B cell (primary cell): ENCODE measurements at regions not wholly inside any gene's neighbourhood (a gene's known extent, or its start where the extent isn't known, plus 50 kb on each side); places are given as distances from the start of the nearest gene placed in this dataset.

Source experiments
- ATAC-seq: fragments of 200-7000 bp; cut with Tn5 transposase; one replicate; pipeline ENCODE4 v1.10.0; 2021; ENCODE audit warnings: low read depth, mild to moderate bottlenecking, moderate number of reproducible peaks, moderate library complexity
- CTCF ChIA-PET: fragments of 350-600 bp; sonication (Branson Sonifier 250); formaldehyde crosslinking; loops from one replicate; lab custom pipeline; 2021; ENCODE audit warnings: antibody characterized with exemption, inconsistent platforms; lab: Charles Lee
- POLR2A ChIA-PET: fragments of 350-600 bp; sonication (Branson Sonifier 250); formaldehyde crosslinking; loops from one replicate; lab custom pipeline; 2021; ENCODE audit warnings: antibody characterized with exemption; lab: Charles Lee
- DNase-seq: peaks from one replicate; pipeline ENCODE4 v3.0.0; 2013
- H2AFZ ChIP-seq: 2 replicates; pipeline ENCODE4 v1.6.1; 2012; ENCODE audit warnings: mild to moderate bottlenecking, low read depth, low read length; ENCODE audit not compliant: insufficient read depth, poor library complexity, severe bottlenecking
- H3K27ac ChIP-seq, 2 donors: 1 replicate in 1 of 2; 2 replicates in 1 of 2; pipeline ENCODE4 v1.5.1; 2012 to 2013; ENCODE audit warnings: low read length in 2 of 2, mild to moderate bottlenecking in 2 of 2, moderate library complexity in 1 of 2
- H3K27me3 ChIP-seq, 4 experiments: fragments of 200-600 bp in 1 of 4; sonication (generic) in 1 of 4; replicated peaks in 1 of 4; 1 replicate in 2 of 4; 2 replicates in 2 of 4; pipeline versions ENCODE4 v1.6.1 to v1.7.0; 2013 to 2016; ENCODE audit warnings: low read length in 3 of 4, mild to moderate bottlenecking in 2 of 4, mixed read lengths in 1 of 4, moderate library complexity in 1 of 4; ENCODE audit not compliant: insufficient read depth in 4 of 4, control insufficient read depth in 3 of 4; ENCODE audit errors: control extremely low read depth in 1 of 4
- H3K36me3 ChIP-seq, 2 experiments: replicated peaks in 1 of 2; 1 replicate in 1 of 2; 2 replicates in 1 of 2; pipeline versions ENCODE4 v1.6.1 to v1.7.1; 2013; ENCODE audit warnings: low read length in 1 of 2; ENCODE audit not compliant: insufficient read depth in 2 of 2, control insufficient read depth in 1 of 2; ENCODE audit errors: control extremely low read depth in 1 of 2, extremely low read depth in 1 of 2
- H3K4me1 ChIP-seq, 2 donors: fragments of 200-600 bp in 1 of 2; sonication (generic) in 1 of 2; 1 replicate in 1 of 2; 2 replicates in 1 of 2; pipeline versions ENCODE4 v1.5.1 to v1.6.1; 2013 to 2017; ENCODE audit warnings: low read length in 2 of 2; ENCODE audit not compliant: control insufficient read depth in 2 of 2, insufficient read depth in 2 of 2
- H3K4me2 ChIP-seq: replicated peaks from 2 replicates; pipeline ENCODE3; 2012; ENCODE audit warnings: mild to moderate bottlenecking, low read depth, low read length; ENCODE audit not compliant: poor library complexity, severe bottlenecking
- H3K4me3 ChIP-seq, 5 experiments: fragments of 200-600 bp in 1 of 5; sonication (generic) in 1 of 5; 1 replicate in 3 of 5; 2 replicates in 2 of 5; pipeline versions ENCODE4 v1.5.1 to v1.7.0; 2011 to 2016; ENCODE audit warnings: low read length in 4 of 5, mild to moderate bottlenecking in 4 of 5, low read depth in 2 of 5, control low read depth in 1 of 5, moderate library complexity in 1 of 5; ENCODE audit not compliant: insufficient read depth in 1 of 5; ENCODE audit errors: control extremely low read depth in 1 of 5, extremely low read depth in 1 of 5
- H3K79me2 ChIP-seq: fragments of 200-600 bp; sonication (generic); one replicate; pipeline ENCODE4 v1.6.0; 2016; ENCODE audit warnings: low read length; ENCODE audit not compliant: control insufficient read depth, insufficient read depth
- H3K9ac ChIP-seq: fragments of 200-600 bp; sonication (generic); 2 replicates; pipeline ENCODE4 v1.6.1; 2017; ENCODE audit warnings: mild to moderate bottlenecking, low read length, moderate library complexity
- H3K9me3 ChIP-seq, 3 donors: one replicate each; pipeline versions ENCODE4 v1.6.1 to v1.7.1; 2013; ENCODE audit warnings: low read length in 2 of 3; ENCODE audit not compliant: control insufficient read depth in 2 of 3, insufficient read depth in 1 of 3; ENCODE audit errors: control extremely low read depth in 1 of 3
- H4K20me1 ChIP-seq: 2 replicates; pipeline ENCODE4 v1.6.0; 2012; ENCODE audit warnings: mild to moderate bottlenecking, low read length; ENCODE audit not compliant: insufficient read depth, control insufficient read depth, poor library complexity, severe bottlenecking
- H3K27ac Mint-ChIP-seq: one replicate; pipeline ENCODE4 v1.8.0; 2021; ENCODE audit warnings: mixed read lengths
- H3K27me3 Mint-ChIP-seq: one replicate; pipeline ENCODE4 v1.8.0; 2021; ENCODE audit warnings: mixed read lengths
- H3K4me1 Mint-ChIP-seq: one replicate; pipeline ENCODE4 v1.8.0; 2021; ENCODE audit warnings: mixed read lengths
- H3K4me3 Mint-ChIP-seq: one replicate; pipeline ENCODE4 v1.8.0; 2021; ENCODE audit warnings: mixed read lengths
- H3K9me3 Mint-ChIP-seq: one replicate; pipeline ENCODE4 v1.8.0; 2022; ENCODE audit warnings: mixed read lengths; ENCODE audit not compliant: insufficient read depth
- CTCF ChIP-seq: fragments of 200-600 bp; IDR thresholded peaks from one replicate; pipeline ENCODE4 v1.8.0; 2022; ENCODE audit warnings: antibody characterized with exemption, mild to moderate bottlenecking
- EZH2 ChIP-seq: IDR thresholded peaks from 2 replicates; pipeline ENCODE4 v1.6.1; 2012; ENCODE audit warnings: borderline replicate concordance, low read depth, mild to moderate bottlenecking, moderate library complexity, low read length; ENCODE audit not compliant: insufficient read depth, poor library complexity, severe bottlenecking
- WGBS: methylation state at CpG from one replicate; pipeline ENCODE4 v1.1.5; 2013; ENCODE audit warnings: missing lambda C conversion rate; ENCODE audit not compliant: insufficient coverage; 5-methylcytosine and 5-hydroxymethylcytosine counted together
- intact Hi-C: fragments of 100-400 bp; cut with micrococcal nuclease; formaldehyde crosslinking; loops from one replicate; pipeline ENCODE4 v1.10.0; 2022

DNA sequence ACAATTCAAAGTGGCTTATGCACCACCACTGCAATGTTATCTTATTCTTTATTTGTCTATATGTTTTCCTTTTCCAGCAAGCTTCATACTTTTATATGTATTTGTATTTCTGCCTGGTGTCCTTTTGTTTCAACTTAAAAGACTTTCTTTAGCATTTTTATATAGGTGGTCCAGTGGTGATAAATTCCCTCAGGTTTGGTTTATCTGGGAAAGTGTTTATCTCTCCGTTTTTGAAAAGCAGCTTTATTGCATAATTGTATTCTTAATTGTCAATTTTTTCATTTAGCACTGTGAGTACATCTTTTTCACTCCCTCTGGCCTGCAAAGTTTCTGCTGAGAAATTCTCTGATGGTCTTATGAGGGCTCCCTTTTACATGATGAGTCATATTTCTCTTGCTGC is 479.0 kb upstream of the GRID2 start:
- Mint-ChIP-seq H3K27ac (no peak overlapping the region), H3K4me3 (no peak overlapping the region), H3K4me1 (no peaks in the 10 kb centered on the region), H3K27me3 (no peaks in the 10 kb centered on the region), H3K9me3 (peaks cover 12% of the 10 kb centered on the region)
- no peak overlapping the region for H3K4me2 ChIP-seq
- ChIA-PET POLR2A (no interaction called here), CTCF (no interaction called here)
- no peak overlapping the region for H2AFZ ChIP-seq
- H3K79me2 ChIP-seq = no peaks in the 10 kb centered on the region
- H3K9me3 ChIP-seq = peaks cover 0 to 7% (median 0%) of the 10 kb centered on the region in 3 donors
- no CpG with 5 or more reads among the region's 1 CpG for WGBS
- no peaks in the 10 kb centered on the region for H3K4me1 ChIP-seq
- TF ChIP-seq EZH2 = no peak
- TF ChIP-seq CTCF = no peak
- intact Hi-C loops = no loop called here
- H3K4me3 ChIP-seq = no peak overlapping the region
- H3K36me3 ChIP-seq = no peaks in the 10 kb centered on the region
- no peaks in the 10 kb centered on the region for H4K20me1 ChIP-seq
- no peak overlapping the region for H3K27ac ChIP-seq
- H3K9ac ChIP-seq = no peak overlapping the region
- no peak for ATAC-seq
- DNase-seq = no peak
- H3K27me3 ChIP-seq = no peaks in the 10 kb centered on the region

- no peaks in the 10 kb centered on the region for H3K79me2 ChIP-seq
- no peak overlapping the region for H2AFZ ChIP-seq
- H3K27me3 ChIP-seq = no peaks in the 10 kb centered on the region
- Mint-ChIP-seq H3K4me1 (no peaks in the 10 kb centered on the region), H3K9me3 (peaks cover 12% of the 10 kb centered on the region), H3K27me3 (no peaks in the 10 kb centered on the region), H3K4me3 (no peak overlapping the region), H3K27ac (no peak overlapping the region)
- DNase-seq = no peak
- H3K9me3 ChIP-seq = no peaks in the 10 kb centered on the region
- no peaks in the 10 kb centered on the region for H4K20me1 ChIP-seq
- TF ChIP-seq EZH2 (no peak), CTCF (no peak)
- ChIA-PET POLR2A (no interaction called here), CTCF (interaction anchor here (0.6 kb wide), 1 partner anchor 32 kb away, joined by 3 read pairs; no protein-coding TSS in a partner anchor)
- ATAC-seq = no peak
- H3K36me3 ChIP-seq = no peaks in the 10 kb centered on the region
- no peak overlapping the region for H3K4me2 ChIP-seq
- no peak overlapping the region for H3K27ac ChIP-seq
- intact Hi-C loops = no loop called here
- no peak overlapping the region for H3K4me3 ChIP-seq
- H3K4me1 ChIP-seq = no peaks in the 10 kb centered on the region
- WGBS = no CpG with 5 or more reads among the region's 2 CpGs
- H3K9ac ChIP-seq = no peak overlapping the region
Measured at GRCh38 chr4:91826186-91826585, 477.6 kb upstream of the GRID2 start.
